ENCODE measurements at regions not wholly inside any gene's neighbourhood (a gene's known extent, or its start where the extent isn't known, plus 50 kb on each side); places are given as distances from the start of the nearest gene placed in this dataset.

GRCh38 chr9:90961375-90961774, 159.8 kb downstream of the SYK start:
- TF ChIP-seq POLR2AphosphoS5 (IDR thresholded peaks at IDR 0.05; ENCODE audit: borderline replicate concordance, low read depth, low read length) = no peak
- TF ChIP-seq EZH2 (IDR thresholded peaks at IDR 0.05) = no peak
- no peak for TF ChIP-seq FOXP2 (optimal IDR thresholded peaks at IDR 0.05; ENCODE audit: control extremely low read depth, extremely low read length, insufficient read depth)
